ENCODE measurements at regions not wholly inside any gene's neighbourhood (a gene's known extent, or its start where the extent isn't known, plus 50 kb on each side); places are given as distances from the start of the nearest gene placed in this dataset.

GRCh38 chr18:11392292-11392691 is 217.1 kb upstream of the SLC35G4 start:
- TF ChIP-seq CTCF (IDR thresholded peaks at IDR 0.05) = no peak
- TF ChIP-seq EZH2 (IDR thresholded peaks at IDR 0.05) = no peak
- no peak for TF ChIP-seq EZH2phosphoT487 (IDR thresholded peaks at IDR 0.05)
